DOHH2 (cell line): ENCODE measurements at regions not wholly inside any gene's neighbourhood (a gene's known extent, or its start where the extent isn't known, plus 50 kb on each side); places are given as distances from the start of the nearest gene placed in this dataset.

Experiments
- H3F3A ChIP-seq: fragments of 200-600 bp; sonication (generic), shearing (Covaris generic); 2 replicates; pipeline ENCODE4 v1.6.0; 2016; ENCODE audit warnings: antibody characterized with exemption, mild to moderate bottlenecking; ENCODE audit not compliant: control insufficient read depth, insufficient read depth
- H3K27ac ChIP-seq: fragments of 200-600 bp; sonication (generic); 2 replicates; pipeline ENCODE4 v1.5.1; 2014; ENCODE audit warnings: low read depth, mild to moderate bottlenecking, low read length, moderate library complexity
- H3K27me3 ChIP-seq: fragments of 200-600 bp; sonication (generic); 2 replicates; pipeline ENCODE4 v1.6.1; 2014; ENCODE audit warnings: mild to moderate bottlenecking, low read length, mixed read lengths; ENCODE audit not compliant: control insufficient read depth
- H3K36me3 ChIP-seq: fragments of 200-600 bp; sonication (generic); 2 replicates; pipeline ENCODE4 v1.6.1; 2014; ENCODE audit warnings: mild to moderate bottlenecking, low read length, moderate library complexity, mixed read lengths; ENCODE audit not compliant: control insufficient read depth
- H3K4me1 ChIP-seq: fragments of 200-600 bp; sonication (generic); 2 replicates; pipeline ENCODE4 v1.6.1; 2014; ENCODE audit warnings: mild to moderate bottlenecking, low read length, mixed read lengths; ENCODE audit not compliant: control insufficient read depth
- H3K4me2 ChIP-seq: fragments of 200-600 bp; sonication (generic); 2 replicates; pipeline ENCODE4 v1.6.0; 2014; ENCODE audit warnings: mild to moderate bottlenecking, low read length, moderate library complexity
- H3K4me3 ChIP-seq: fragments of 200-600 bp; sonication (generic); 2 replicates; pipeline ENCODE4 v1.5.1; 2014; ENCODE audit warnings: mild to moderate bottlenecking, low read length, mixed read lengths
- H3K79me2 ChIP-seq: fragments of 200-600 bp; sonication (generic); 2 replicates; pipeline ENCODE4 v1.6.1; 2014; ENCODE audit warnings: mild to moderate bottlenecking, low read length, mixed read lengths; ENCODE audit not compliant: control insufficient read depth
- H3K9me2 ChIP-seq: fragments of 200-600 bp; sonication (generic); replicated peaks from 2 replicates; pipeline ENCODE4 v1.6.1; 2014; ENCODE audit warnings: mild to moderate bottlenecking, low read length, mixed read lengths; ENCODE audit not compliant: control insufficient read depth
- H3K9me3 ChIP-seq: fragments of 200-600 bp; sonication (generic); 2 replicates; pipeline ENCODE4 v1.6.1; 2014; ENCODE audit warnings: antibody characterized with exemption, low read length, mixed read lengths; ENCODE audit not compliant: control insufficient read depth, insufficient read depth
- H4K20me1 ChIP-seq: fragments of 200-600 bp; sonication (generic); 2 replicates; pipeline ENCODE4 v1.6.0; 2014; ENCODE audit warnings: low read depth, mild to moderate bottlenecking, antibody characterized with exemption, low read length, moderate library complexity; ENCODE audit not compliant: control insufficient read depth, insufficient read depth
- CTCF ChIP-seq: fragments of 200-600 bp; sonication (generic); IDR thresholded peaks from one replicate; pipeline ENCODE4 v1.5.1; 2014; ENCODE audit warnings: antibody characterized with exemption, mild to moderate bottlenecking, low read depth, low read length; ENCODE audit not compliant: poor library complexity, severe bottlenecking
- EZH2phosphoT487 ChIP-seq: fragments of 200-600 bp; sonication (generic); IDR thresholded peaks from 2 replicates; pipeline ENCODE4 v1.6.1; 2017; ENCODE audit warnings: borderline replicate concordance, mild to moderate bottlenecking, antibody characterized with exemption, low read length, moderate library complexity, mixed read lengths

GRCh38 chr6:85756982-85757381, 114.3 kb upstream of the SYNCRIP start:
- H3K4me2 ChIP-seq = no peak overlapping the region
- H3F3A ChIP-seq = no peaks in the 10 kb centered on the region
- no peaks in the 10 kb centered on the region for H3K79me2 ChIP-seq
- no peaks in the 10 kb centered on the region for H3K4me1 ChIP-seq
- H3K36me3 ChIP-seq = no peaks in the 10 kb centered on the region
- H3K9me2 ChIP-seq = no peaks in the 10 kb centered on the region
- H3K27ac ChIP-seq = no peak overlapping the region
- H4K20me1 ChIP-seq = no peaks in the 10 kb centered on the region
- TF ChIP-seq EZH2phosphoT487 = no peak
- TF ChIP-seq CTCF = peak; percentile 47
- no peak overlapping the region for H3K4me3 ChIP-seq
- H3K9me3 ChIP-seq = no peaks in the 10 kb centered on the region
- H3K27me3 ChIP-seq = no peaks in the 10 kb centered on the region

- no peak for TF ChIP-seq EZH2phosphoT487
- TF ChIP-seq CTCF = no peak
- Histone ChIP-seq H3K79me2 (no peaks in the 10 kb centered on the region), H3K36me3 (no peaks in the 10 kb centered on the region), H4K20me1 (no peaks in the 10 kb centered on the region), H3K9me2 (no peaks in the 10 kb centered on the region), H3F3A (no peaks in the 10 kb centered on the region), H3K4me3 (no peak overlapping the region), H3K4me2 (no peak overlapping the region), H3K9me3 (no peaks in the 10 kb centered on the region), H3K4me1 (no peaks in the 10 kb centered on the region), H3K27ac (no peak overlapping the region), H3K27me3 (no peaks in the 10 kb centered on the region)
These were observed 112.2 kb upstream of the SYNCRIP start for GRCh38 chr6:85754894-85755293.

GRCh38 chr6:85752602-85753001, 109.9 kb upstream of the SYNCRIP start:
- Histone ChIP-seq H3K36me3 (no peaks in the 10 kb centered on the region), H4K20me1 (no peaks in the 10 kb centered on the region), H3K4me3 (no peak overlapping the region), H3K4me1 (no peaks in the 10 kb centered on the region), H3K9me2 (no peaks in the 10 kb centered on the region), H3K79me2 (no peaks in the 10 kb centered on the region), H3K27me3 (no peaks in the 10 kb centered on the region), H3K9me3 (no peaks in the 10 kb centered on the region), H3F3A (no peaks in the 10 kb centered on the region), H3K27ac (no peak overlapping the region), H3K4me2 (no peak overlapping the region)
- TF ChIP-seq EZH2phosphoT487 = no peak
- no peak for TF ChIP-seq CTCF
